ENCODE measurements at regions not wholly inside any gene's neighbourhood (a gene's known extent, or its start where the extent isn't known, plus 50 kb on each side); places are given as distances from the start of the nearest gene placed in this dataset.
A peak's percentile ranks its signal among the peaks of the same experiment; 100 is the strongest.

GRCh38 chr1:81158592-81158991 lies 642.1 kb upstream of the ADGRL2 start:
- H3K18ac ChIP-seq (ENCODE audit: extremely low read depth, low read length), result no peak overlapping the region
- H2BK5ac ChIP-seq (ENCODE audit: low read depth, low read length), result no peak overlapping the region
- peaks cover 0 to 2% (median 0%) of the 10 kb centered on the region in 4 experiments; a peak in 1 of 7 replicates for H3K4me1 ChIP-seq (replicated peaks in 1 of 4; ENCODE audit: control insufficient read depth in 3 of 4, insufficient read depth in 4 of 4, low read length in 3 of 4)
- H2BK15ac ChIP-seq (ENCODE audit: low read length), result no peak overlapping the region
- no peaks in the 10 kb centered on the region for H3K79me1 ChIP-seq (ENCODE audit: low read depth, low read length)
- H2BK20ac ChIP-seq (ENCODE audit: low read length), result no peak overlapping the region
- no peak overlapping the region for H3K4me2 ChIP-seq (ENCODE audit: insufficient read depth in 1 of 2, low read depth in 2 of 2, low read length in 2 of 2)
- peak overlapping the region; percentile 54; the same call in 1 of the 2 replicates for H2AFZ ChIP-seq (ENCODE audit: low read length)
- H3K36me3 ChIP-seq (ENCODE audit: control insufficient read depth in 2 of 4, insufficient read depth in 4 of 4, low read length in 3 of 4), result no peaks in the 10 kb centered on the region
- H4K91ac ChIP-seq (replicated peaks; ENCODE audit: insufficient read length, low read length), result no peak overlapping the region
- no peaks in the 10 kb centered on the region for H3K79me2 ChIP-seq (ENCODE audit: control insufficient read depth in 1 of 2, insufficient read depth in 2 of 2, low read length in 2 of 2)
- no peak overlapping the region for H3K9ac ChIP-seq (replicated peaks in 1 of 4; ENCODE audit: extremely low read depth in 1 of 4, low read depth in 3 of 4, low read length in 3 of 4)
- H4K5ac ChIP-seq (ENCODE audit: insufficient read length, low read depth, low read length), result no peak overlapping the region
- no peak for DNase-seq (ENCODE audit: low read depth in 1 of 2, low spot score in 2 of 2)
- H2BK120ac ChIP-seq (replicated peaks; ENCODE audit: low read depth, low read length), result no peak overlapping the region
- POLR2A ChIA-PET (ENCODE audit: partially characterized antibody), result no interaction called here
- peak; percentile 42 for FAIRE-seq
- CTCF ChIA-PET (ENCODE audit: partially characterized antibody), result no interaction called here
- no peak overlapping the region for H2BK12ac ChIP-seq (ENCODE audit: low read depth, low read length)
- H3K4me3 ChIP-seq (ENCODE audit: extremely low read depth in 1 of 4, insufficient read depth in 2 of 4, low read depth in 3 of 4, low read length in 4 of 4), result no peak overlapping the region
- 75% methylated on average over 3 of the region's 3 CpGs; no CpG with 5 or more reads in 1 of the 2 experiments for WGBS, 2 experiments (ENCODE audit: extremely low coverage in 1 of 2, insufficient coverage in 1 of 2, insufficient read length in 1 of 2, insufficient replicate concordance in 2 of 2, low coverage in 1 of 2, low lambda C conversion rate in 2 of 2, missing lambda C conversion rate in 1 of 2)
- no peak overlapping the region for H3K56ac ChIP-seq (replicated peaks; ENCODE audit: insufficient read length, low read depth, low read length)
- H3K27ac ChIP-seq (ENCODE audit: low read depth, low read length), result no peak overlapping the region
- H3K23ac ChIP-seq (ENCODE audit: insufficient read length), result no peak overlapping the region
- H2AK5ac ChIP-seq (ENCODE audit: low read depth, low read length), result no peak overlapping the region
- no peaks in the 10 kb centered on the region for H3K23me2 ChIP-seq (ENCODE audit: low read depth, low read length)
- H3K27me3 ChIP-seq (replicated peaks in 1 of 4; ENCODE audit: control insufficient read depth in 3 of 4, extremely low read depth in 1 of 4, insufficient read depth in 3 of 4, low read length in 3 of 4), result no peaks in the 10 kb centered on the region
- H3K4ac ChIP-seq (replicated peaks; ENCODE audit: insufficient read length, low read depth, low read length), result no peak overlapping the region
- no peak overlapping the region for H3K14ac ChIP-seq (ENCODE audit: insufficient read length)
- H3K9me3 ChIP-seq (ENCODE audit: insufficient read depth in 2 of 2, low read depth in 1 of 2, low read length in 1 of 2), result no peaks in the 10 kb centered on the region
- H4K20me1 ChIP-seq (replicated peaks in 1 of 2; ENCODE audit: control insufficient read depth in 1 of 2, insufficient read depth in 2 of 2, low read length in 2 of 2), result no peaks in the 10 kb centered on the region
- H4K8ac ChIP-seq (ENCODE audit: extremely low read depth, insufficient read depth, low read length), result no peak overlapping the region
- TF ChIP-seq CBX5 (IDR thresholded peaks at IDR 0.05; ENCODE audit: low read depth, low read length) (no peak), POLR2A (IDR thresholded peaks at IDR 0.05; ENCODE audit: control extremely low read depth in 1 of 2, low read depth in 2 of 2, low read length in 2 of 2) (no peak), JUND (IDR thresholded peaks at IDR 0.05; ENCODE audit: low read length) (no peak), SIRT6 (IDR thresholded peaks at IDR 0.05; ENCODE audit: low read length) (no peak), ASH2L (IDR thresholded peaks at IDR 0.05; ENCODE audit: low read length) (no peak)

Measured in H1 (cell line).